PC-3 (cell line): ENCODE measurements at regions not wholly inside any gene's neighbourhood (a gene's known extent, or its start where the extent isn't known, plus 50 kb on each side); places are given as distances from the start of the nearest gene placed in this dataset.
A peak's percentile ranks its signal among the peaks of the same experiment; 100 is the strongest.

ENCODE experiments used
- ATAC-seq: fragments of 200-7000 bp; cut with Tn5 transposase; 2 replicates; pipeline ENCODE4 v1.9.1; 2020; ENCODE audit warnings: mild to moderate bottlenecking, moderate library complexity
- BruUV-seq: library from RNA; stranded (reverse); fragments of 400-500 nt; replicated peaks from 2 replicates; lab custom pipeline; 2021; lab: Mats Ljungman, UMichigan
- CTCF ChIA-PET: fragments of 300-600 bp; sonication (Branson Sonifier 250); formaldehyde crosslinking; loops from one replicate; lab custom pipeline; 2022; ENCODE audit warnings: antibody characterized with exemption; lab: Charles Lee
- POLR2A ChIA-PET: fragments of 300-600 bp; sonication (Branson Sonifier 250); formaldehyde crosslinking; loops from one replicate; lab custom pipeline; 2022; ENCODE audit warnings: antibody characterized with exemption; ENCODE audit not compliant: unreplicated experiment; lab: Charles Lee
- DNase-seq: peaks from one replicate; pipeline ENCODE4 v3.0.0-alpha.2; 2015
- H2AFZ ChIP-seq: fragments of 300-600 bp; sonication (generic); 2 replicates; pipeline ENCODE4 v1.6.0; 2016; ENCODE audit warnings: antibody characterized with exemption, low read length
- H3F3A ChIP-seq: fragments of 300-600 bp; sonication (generic); one replicate; pipeline ENCODE4 v1.6.0; 2017; ENCODE audit warnings: antibody characterized with exemption, low read length, control low read depth, mild to moderate bottlenecking; ENCODE audit not compliant: unreplicated experiment
- H3K27ac ChIP-seq: fragments of 300-600 bp; sonication (generic); 2 replicates; pipeline ENCODE4 v1.5.1; 2016; ENCODE audit warnings: mild to moderate bottlenecking, low read length
- H3K27me3 ChIP-seq: fragments of 300-600 bp; sonication (generic); 2 replicates; pipeline ENCODE4 v1.6.1; 2016; ENCODE audit warnings: low read length, mixed read lengths
- H3K36me3 ChIP-seq: fragments of 300-600 bp; sonication (generic); 2 replicates; pipeline ENCODE4 v1.6.1; 2016; ENCODE audit warnings: low read depth, mixed run types, low read length, mixed read lengths
- H3K4me1 ChIP-seq: fragments of 300-600 bp; sonication (generic); 2 replicates; pipeline ENCODE4 v1.5.1; 2016; ENCODE audit warnings: low read length; ENCODE audit not compliant: insufficient read depth
- H3K4me2 ChIP-seq: fragments of 300-600 bp; sonication (generic); 2 replicates; pipeline ENCODE4 v1.6.0; 2016; ENCODE audit warnings: low read length
- H3K4me3 ChIP-seq: fragments of 300-600 bp; sonication (generic); 2 replicates; pipeline ENCODE4 v1.5.1; 2016; ENCODE audit warnings: mild to moderate bottlenecking, low read length, mixed read lengths
- H3K79me2 ChIP-seq: fragments of 300-600 bp; sonication (generic); 2 replicates; pipeline ENCODE4 v1.6.1; 2017; ENCODE audit warnings: low read length, mixed read lengths
- H3K9ac ChIP-seq: fragments of 300-600 bp; sonication (generic); 2 replicates; pipeline ENCODE4 v1.6.0; 2016; ENCODE audit warnings: mild to moderate bottlenecking, low read length
- H3K9me2 ChIP-seq: fragments of 300-600 bp; sonication (generic); replicated peaks from 2 replicates; pipeline ENCODE4 v1.6.1; 2016; ENCODE audit warnings: mixed run types, low read length, mixed read lengths
- H3K9me3 ChIP-seq: fragments of 300-600 bp; sonication (generic); 2 replicates; pipeline ENCODE4 v1.6.1; 2016; ENCODE audit warnings: low read length, mixed read lengths
- H4K20me1 ChIP-seq: fragments of 300-600 bp; sonication (generic); 2 replicates; pipeline ENCODE4 v1.6.1; 2016; ENCODE audit warnings: low read length, mixed read lengths
- EZH2 ChIP-seq: fragments of 300-600 bp; sonication (generic); IDR thresholded peaks from one replicate; pipeline ENCODE4 v1.6.1; 2017; ENCODE audit warnings: antibody characterized with exemption, mild to moderate bottlenecking, low read length; ENCODE audit not compliant: unreplicated experiment
- EZH2phosphoT487 ChIP-seq: fragments of 300-600 bp; sonication (generic); IDR thresholded peaks from 2 replicates; pipeline ENCODE4 v1.6.1; 2018; ENCODE audit warnings: mild to moderate bottlenecking, antibody characterized with exemption, low read length, borderline replicate concordance
- intact Hi-C: fragments of 100-400 bp; cut with micrococcal nuclease; formaldehyde crosslinking; loops from 2 replicates; pipeline ENCODE4 v1.9.0; 2023
- TF ChIP-seq, protein P1 (sequence below): fragments of 300-600 bp; sonication (generic); conservative IDR thresholded peaks from 2 replicates; pipeline ENCODE4 v1.5.1; 2017; ENCODE audit warnings: antibody characterized with exemption, low read depth, mild to moderate bottlenecking, low read length

- no peak overlapping the region for H3K4me3 ChIP-seq
- no peaks in the 10 kb centered on the region for H4K20me1 ChIP-seq
- no peak overlapping the region for H3K27ac ChIP-seq
- TF ChIP-seq EZH2phosphoT487 (no peak), EZH2 (no peak)
- TF ChIP-seq, protein P1, sequence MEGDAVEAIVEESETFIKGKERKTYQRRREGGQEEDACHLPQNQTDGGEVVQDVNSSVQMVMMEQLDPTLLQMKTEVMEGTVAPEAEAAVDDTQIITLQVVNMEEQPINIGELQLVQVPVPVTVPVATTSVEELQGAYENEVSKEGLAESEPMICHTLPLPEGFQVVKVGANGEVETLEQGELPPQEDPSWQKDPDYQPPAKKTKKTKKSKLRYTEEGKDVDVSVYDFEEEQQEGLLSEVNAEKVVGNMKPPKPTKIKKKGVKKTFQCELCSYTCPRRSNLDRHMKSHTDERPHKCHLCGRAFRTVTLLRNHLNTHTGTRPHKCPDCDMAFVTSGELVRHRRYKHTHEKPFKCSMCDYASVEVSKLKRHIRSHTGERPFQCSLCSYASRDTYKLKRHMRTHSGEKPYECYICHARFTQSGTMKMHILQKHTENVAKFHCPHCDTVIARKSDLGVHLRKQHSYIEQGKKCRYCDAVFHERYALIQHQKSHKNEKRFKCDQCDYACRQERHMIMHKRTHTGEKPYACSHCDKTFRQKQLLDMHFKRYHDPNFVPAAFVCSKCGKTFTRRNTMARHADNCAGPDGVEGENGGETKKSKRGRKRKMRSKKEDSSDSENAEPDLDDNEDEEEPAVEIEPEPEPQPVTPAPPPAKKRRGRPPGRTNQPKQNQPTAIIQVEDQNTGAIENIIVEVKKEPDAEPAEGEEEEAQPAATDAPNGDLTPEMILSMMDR: no peak
- CTCF ChIA-PET: no interaction called here
- H3K9me2 ChIP-seq: no peaks in the 10 kb centered on the region
- H2AFZ ChIP-seq: no peak overlapping the region
- H3K79me2 ChIP-seq: no peaks in the 10 kb centered on the region
- no peaks in the 10 kb centered on the region for H3K4me1 ChIP-seq
- POLR2A ChIA-PET: no interaction called here
- no peak overlapping the region for H3K9ac ChIP-seq
- no peak for ATAC-seq
- no peak overlapping the region for H3K4me2 ChIP-seq
- no peaks in the 10 kb centered on the region for H3K36me3 ChIP-seq
- H3K9me3 ChIP-seq: peaks cover 6% of the 10 kb centered on the region; the same call in 1 of the 2 replicates
- H3K27me3 ChIP-seq: no peaks in the 10 kb centered on the region
- H3F3A ChIP-seq: no peaks in the 10 kb centered on the region
- no TSS peak for BruUV-seq
- intact Hi-C loops: no loop called here
- peak; percentile 6 for DNase-seq
Observed at GRCh38 chr2:52269696-52270485, 1238.0 kb upstream of the NRXN1 start.

DNA sequence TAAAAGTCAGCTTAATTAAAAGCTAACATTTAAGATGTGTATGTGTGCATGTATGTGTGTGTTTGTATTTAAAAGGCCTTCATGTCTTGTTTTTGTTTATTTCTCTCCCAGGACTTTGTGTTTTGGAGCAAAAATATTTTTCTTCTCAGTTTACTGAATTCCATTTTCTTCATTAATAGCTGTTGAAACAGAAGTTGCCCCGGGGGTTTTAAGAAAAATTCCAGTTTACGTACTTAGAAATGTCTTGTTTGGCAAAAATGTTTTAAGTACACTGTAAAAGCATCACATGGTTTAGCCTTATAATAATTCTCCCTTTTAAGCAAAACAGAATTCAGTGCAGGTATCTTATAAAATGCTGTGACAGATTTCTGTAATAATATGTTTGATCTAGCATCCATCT lies 1233.0 kb upstream of the NRXN1 start:
- ATAC-seq: no peak
- no peaks in the 10 kb centered on the region for H3K36me3 ChIP-seq
- no peak overlapping the region for H3K4me2 ChIP-seq
- H4K20me1 ChIP-seq: no peaks in the 10 kb centered on the region
- ChIA-PET POLR2A (no interaction called here), CTCF (no interaction called here)
- no TSS peak for BruUV-seq
- intact Hi-C loops: no loop called here
- no peaks in the 10 kb centered on the region for H3K4me1 ChIP-seq
- TF ChIP-seq EZH2 (no peak), EZH2phosphoT487 (no peak)
- TF ChIP-seq, protein P1: no peak
- no peaks in the 10 kb centered on the region for H3F3A ChIP-seq
- H3K27me3 ChIP-seq: no peaks in the 10 kb centered on the region
- no peak overlapping the region for H3K4me3 ChIP-seq
- no peaks in the 10 kb centered on the region for H3K9me2 ChIP-seq
- no peak for DNase-seq
- H2AFZ ChIP-seq: 0 out of 2 replicates have a peak overlapping the region, but pooled peaks have one; percentile 22
- H3K27ac ChIP-seq: no peak overlapping the region
- no peaks in the 10 kb centered on the region for H3K9me3 ChIP-seq
- no peak overlapping the region for H3K9ac ChIP-seq
- H3K79me2 ChIP-seq: no peaks in the 10 kb centered on the region

DNA sequence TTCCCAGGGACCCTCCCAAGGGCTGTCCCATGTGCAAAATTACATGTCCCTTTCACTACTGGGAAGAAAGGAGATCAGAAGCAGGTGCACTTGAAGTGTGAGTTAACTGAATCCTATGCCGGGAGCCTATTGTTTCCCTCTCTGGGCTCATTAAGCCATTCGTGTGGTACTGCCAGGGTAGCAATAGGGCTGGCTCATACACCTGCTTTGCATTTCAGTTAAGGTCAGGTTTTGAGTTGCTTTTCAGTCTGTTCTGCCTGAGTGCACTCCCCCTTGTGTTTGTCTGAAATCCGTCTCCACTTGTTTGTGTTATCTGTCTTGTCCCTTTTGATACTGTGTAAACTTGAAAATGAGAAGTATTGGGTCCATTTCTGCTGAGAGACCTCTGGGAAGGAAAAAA lies 1232.6 kb upstream of the NRXN1 start:
- Histone ChIP-seq H3K4me3 (no peak overlapping the region), H3K79me2 (no peaks in the 10 kb centered on the region), H3K27me3 (no peaks in the 10 kb centered on the region), H4K20me1 (no peaks in the 10 kb centered on the region), H3K9me2 (no peaks in the 10 kb centered on the region), H3K4me1 (no peaks in the 10 kb centered on the region), H3K36me3 (no peaks in the 10 kb centered on the region), H3K4me2 (no peak overlapping the region), H2AFZ (0 out of 2 replicates have a peak overlapping the region, but pooled peaks have one; percentile 22), H3K9ac (no peak overlapping the region), H3F3A (no peaks in the 10 kb centered on the region), H3K9me3 (no peaks in the 10 kb centered on the region), H3K27ac (no peak overlapping the region)
- ChIA-PET CTCF (no interaction called here), POLR2A (no interaction called here)
- BruUV-seq: no TSS peak
- TF ChIP-seq EZH2phosphoT487 (no peak), EZH2 (no peak)
- TF ChIP-seq, protein P1: no peak; the same call in 1 of the 2 replicates
- intact Hi-C loops: no loop called here
- no peak for ATAC-seq
- no peak for DNase-seq
